KMS-11 (cell line): ENCODE measurements at regions not wholly inside any gene's neighbourhood (a gene's known extent, or its start where the extent isn't known, plus 50 kb on each side); places are given as distances from the start of the nearest gene placed in this dataset.

Experiments
- H2AFZ ChIP-seq: fragments of 200-600 bp; sonication (generic); 2 replicates; pipeline ENCODE4 v1.6.1; 2016; ENCODE audit warnings: antibody characterized with exemption, mixed run types, low read depth
- H3K27ac ChIP-seq: fragments of 200-600 bp; sonication (generic); 2 replicates; pipeline ENCODE4 v1.6.1; 2016; ENCODE audit warnings: mild to moderate bottlenecking, mixed run types
- H3K27me3 ChIP-seq: fragments of 200-600 bp; sonication (generic); 2 replicates; pipeline ENCODE4 v1.6.1; 2017; ENCODE audit warnings: mild to moderate bottlenecking, low read depth, mixed run types, moderate library complexity; ENCODE audit not compliant: insufficient read depth
- H3K36me3 ChIP-seq: fragments of 200-600 bp; sonication (generic); 2 replicates; pipeline ENCODE4 v1.6.1; 2017; ENCODE audit warnings: mild to moderate bottlenecking, mixed run types; ENCODE audit not compliant: insufficient read depth
- H3K4me1 ChIP-seq: fragments of 200-600 bp; sonication (generic); 2 replicates; pipeline ENCODE4 v1.6.1; 2016; ENCODE audit warnings: mild to moderate bottlenecking, low read depth, mixed run types; ENCODE audit not compliant: poor library complexity, severe bottlenecking
- H3K4me2 ChIP-seq: fragments of 200-600 bp; sonication (generic); 2 replicates; pipeline ENCODE4 v1.7.0; 2016; ENCODE audit warnings: mild to moderate bottlenecking, mixed run types
- H3K4me3 ChIP-seq: fragments of 200-600 bp; sonication (generic); IDR thresholded peaks from 2 replicates; pipeline ENCODE4 v1.6.1; 2017; ENCODE audit warnings: low read depth, low read length, mixed read lengths; ENCODE audit not compliant: insufficient read depth
- H3K79me2 ChIP-seq: fragments of 200-600 bp; sonication (generic); 2 replicates; pipeline ENCODE4 v1.6.1; 2016; ENCODE audit warnings: low read depth, mixed run types; ENCODE audit not compliant: insufficient read depth
- H3K9ac ChIP-seq: fragments of 200-600 bp; sonication (generic); 2 replicates; pipeline ENCODE4 v1.6.1; 2016; ENCODE audit warnings: mild to moderate bottlenecking, mixed run types
- H4K20me1 ChIP-seq: fragments of 200-600 bp; sonication (generic); 2 replicates; pipeline ENCODE4 v1.6.1; 2016; ENCODE audit warnings: mild to moderate bottlenecking, mixed run types; ENCODE audit not compliant: insufficient read depth
- TF ChIP-seq, protein P1 (sequence below): fragments of 200-600 bp; sonication (generic); conservative IDR thresholded peaks from 2 replicates; pipeline ENCODE4 v1.6.1; 2017; ENCODE audit warnings: low read depth, mild to moderate bottlenecking, antibody characterized with exemption, low read length, moderate library complexity, mixed read lengths

DNA sequence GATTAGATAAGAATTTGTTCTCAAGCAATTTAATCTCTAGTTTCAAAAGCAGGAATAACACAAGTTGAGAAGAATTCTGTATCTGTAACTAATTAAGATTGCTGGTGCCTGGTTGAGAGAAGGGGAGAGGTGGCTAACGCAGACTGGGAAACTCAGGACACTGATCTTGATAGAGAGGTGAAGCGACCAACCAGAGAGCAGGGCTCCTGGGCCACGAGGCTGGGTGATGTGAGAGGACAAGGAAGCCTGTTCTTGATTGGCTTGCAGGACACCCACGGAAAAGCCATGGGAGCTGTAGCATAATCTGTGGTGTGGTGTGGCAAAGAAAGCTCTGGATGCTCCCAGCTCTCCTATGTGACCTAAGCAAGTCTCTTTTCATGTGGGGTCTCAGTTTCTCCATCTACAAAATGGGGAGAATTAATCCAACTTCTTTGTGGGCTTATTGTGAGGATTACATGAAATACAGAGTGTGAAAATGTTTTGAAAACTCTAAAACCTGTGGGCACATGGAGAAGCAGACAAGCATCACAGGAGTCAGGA, 594.1 kb upstream of the BRINP1 start:
- H4K20me1 ChIP-seq, result no peaks in the 10 kb centered on the region
- no peak overlapping the region for H2AFZ ChIP-seq
- H3K4me3 ChIP-seq, result no peak overlapping the region
- no peaks in the 10 kb centered on the region for H3K79me2 ChIP-seq
- no peak overlapping the region for H3K9ac ChIP-seq
- no peaks in the 10 kb centered on the region for H3K4me1 ChIP-seq
- no peaks in the 10 kb centered on the region for H3K27me3 ChIP-seq
- TF ChIP-seq, protein P1, sequence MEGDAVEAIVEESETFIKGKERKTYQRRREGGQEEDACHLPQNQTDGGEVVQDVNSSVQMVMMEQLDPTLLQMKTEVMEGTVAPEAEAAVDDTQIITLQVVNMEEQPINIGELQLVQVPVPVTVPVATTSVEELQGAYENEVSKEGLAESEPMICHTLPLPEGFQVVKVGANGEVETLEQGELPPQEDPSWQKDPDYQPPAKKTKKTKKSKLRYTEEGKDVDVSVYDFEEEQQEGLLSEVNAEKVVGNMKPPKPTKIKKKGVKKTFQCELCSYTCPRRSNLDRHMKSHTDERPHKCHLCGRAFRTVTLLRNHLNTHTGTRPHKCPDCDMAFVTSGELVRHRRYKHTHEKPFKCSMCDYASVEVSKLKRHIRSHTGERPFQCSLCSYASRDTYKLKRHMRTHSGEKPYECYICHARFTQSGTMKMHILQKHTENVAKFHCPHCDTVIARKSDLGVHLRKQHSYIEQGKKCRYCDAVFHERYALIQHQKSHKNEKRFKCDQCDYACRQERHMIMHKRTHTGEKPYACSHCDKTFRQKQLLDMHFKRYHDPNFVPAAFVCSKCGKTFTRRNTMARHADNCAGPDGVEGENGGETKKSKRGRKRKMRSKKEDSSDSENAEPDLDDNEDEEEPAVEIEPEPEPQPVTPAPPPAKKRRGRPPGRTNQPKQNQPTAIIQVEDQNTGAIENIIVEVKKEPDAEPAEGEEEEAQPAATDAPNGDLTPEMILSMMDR, result no peak
- H3K4me2 ChIP-seq, result no peak overlapping the region
- H3K36me3 ChIP-seq, result no peaks in the 10 kb centered on the region
- H3K27ac ChIP-seq, result no peak overlapping the region

DNA sequence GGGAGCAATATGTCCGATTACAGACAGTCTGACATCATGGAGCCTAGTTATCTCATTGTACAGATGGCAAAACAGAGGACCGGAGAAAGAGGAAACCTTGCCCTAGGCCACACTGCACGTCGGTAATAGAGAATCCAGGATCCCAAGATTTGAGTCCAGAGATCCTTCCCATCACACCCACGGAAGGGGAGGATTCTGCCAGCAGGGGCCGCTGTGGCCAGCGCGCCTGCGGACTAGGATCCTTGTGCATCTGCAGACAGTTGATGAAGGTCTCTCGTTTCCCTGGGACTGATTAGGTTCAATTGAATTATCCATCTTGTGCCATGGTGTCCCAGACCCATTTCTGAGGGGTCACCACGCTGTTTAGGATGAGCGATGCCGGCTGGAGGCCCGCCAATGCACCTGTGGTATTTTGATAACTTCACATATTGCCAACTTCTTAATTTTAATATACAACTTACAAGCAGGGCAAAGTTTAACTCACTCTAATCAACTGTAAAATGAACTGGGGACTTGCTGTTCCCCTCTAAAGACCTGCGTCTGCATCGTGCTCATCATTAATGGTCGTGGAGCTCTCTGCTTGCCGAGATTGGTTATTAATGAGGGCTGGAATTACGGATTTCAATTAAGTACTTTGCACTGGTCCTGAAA, 592.7 kb upstream of the BRINP1 start:
- no peaks in the 10 kb centered on the region for H3K4me1 ChIP-seq
- no peak overlapping the region for H3K4me2 ChIP-seq
- TF ChIP-seq, protein P1, result no peak
- no peaks in the 10 kb centered on the region for H3K36me3 ChIP-seq
- H4K20me1 ChIP-seq, result no peaks in the 10 kb centered on the region
- no peaks in the 10 kb centered on the region for H3K27me3 ChIP-seq
- H3K79me2 ChIP-seq, result no peaks in the 10 kb centered on the region
- H2AFZ ChIP-seq, result no peak overlapping the region
- no peak overlapping the region for H3K4me3 ChIP-seq
- H3K27ac ChIP-seq, result no peak overlapping the region
- H3K9ac ChIP-seq, result no peak overlapping the region

GRCh38 chr9:119959846-119960545, 590.8 kb upstream of the BRINP1 start:
- TF ChIP-seq, protein P1, result no peak
- no peaks in the 10 kb centered on the region for H3K4me1 ChIP-seq

DNA sequence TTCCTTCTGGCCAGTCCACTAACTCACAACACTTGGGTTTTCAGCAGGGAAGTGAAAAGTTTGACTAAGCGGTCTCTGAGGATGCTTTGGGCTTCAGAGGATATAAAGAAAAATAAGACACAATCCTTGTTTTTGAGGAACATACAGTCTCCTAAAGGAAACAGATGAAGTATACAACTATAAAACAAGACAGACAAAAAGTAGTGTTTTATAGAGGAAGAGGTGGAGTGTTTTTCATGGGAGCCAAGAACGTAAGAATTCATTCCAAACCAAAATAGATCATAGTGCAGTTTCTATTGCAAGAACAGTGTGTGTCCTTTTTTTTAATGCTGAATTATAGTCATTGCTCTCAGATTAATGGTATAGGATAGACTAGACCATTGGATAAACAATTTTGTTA, 586.9 kb upstream of the BRINP1 start:
- Histone ChIP-seq H3K79me2 (no peaks in the 10 kb centered on the region), H3K36me3 (no peaks in the 10 kb centered on the region), H3K27ac (no peak overlapping the region), H4K20me1 (no peaks in the 10 kb centered on the region), H2AFZ (no peak overlapping the region), H3K27me3 (no peaks in the 10 kb centered on the region), H3K9ac (no peak overlapping the region), H3K4me3 (no peak overlapping the region), H3K4me1 (no peaks in the 10 kb centered on the region), H3K4me2 (no peak overlapping the region)
- TF ChIP-seq, protein P1, result no peak

More at GRCh38 chr9:119959846-119960545, 590.8 kb upstream of the BRINP1 start:
- Histone ChIP-seq H3K9ac (no peak overlapping the region), H3K4me2 (no peak overlapping the region), H3K79me2 (no peaks in the 10 kb centered on the region), H3K4me3 (no peak overlapping the region), H3K36me3 (no peaks in the 10 kb centered on the region), H4K20me1 (no peaks in the 10 kb centered on the region), H2AFZ (no peak overlapping the region), H3K27me3 (no peaks in the 10 kb centered on the region), H3K27ac (no peak overlapping the region)
